Gastroesophageal sphincter (tissue), 4 donors: ENCODE measurements at regions not wholly inside any gene's neighbourhood (a gene's known extent, or its start where the extent isn't known, plus 50 kb on each side); places are given as distances from the start of the nearest gene placed in this dataset.

ENCODE experiments used
- ATAC-seq: fragments of 150-250 bp; one replicate; pipeline ENCODE4 v1.9.1; 2016; ENCODE audit warnings: mild to moderate bottlenecking, moderate library complexity
- H3K27ac ChIP-seq, 4 donors: fragments of 200-600 bp; sonication (generic) in 3 of 4; 1 replicate in 3 of 4; 2 replicates in 1 of 4; pipeline ENCODE4 v1.5.1; 2016 to 2019
- H3K27me3 ChIP-seq: fragments of 200-600 bp; sonication (generic); one replicate; pipeline ENCODE4 v1.5.1; 2019
- H3K36me3 ChIP-seq, 2 donors: fragments of 200-600 bp; sonication (generic); one replicate each; pipeline ENCODE4 v1.5.1; 2019; ENCODE audit warnings: control low read depth in 1 of 2
- H3K4me1 ChIP-seq, 3 donors: fragments of 200-600 bp; sonication (generic); 1 replicate in 2 of 3; 2 replicates in 1 of 3; pipeline ENCODE4 v1.5.1; 2016 to 2019; ENCODE audit warnings: control low read depth in 2 of 3
- H3K4me3 ChIP-seq, 2 donors: fragments of 200-600 bp; sonication (generic); one replicate each; pipeline ENCODE4 v1.5.1; 2019; ENCODE audit warnings: mild to moderate bottlenecking in 1 of 2, moderate library complexity in 1 of 2
- H3K9me3 ChIP-seq, 3 donors: fragments of 200-600 bp; sonication (generic); one replicate each; pipeline ENCODE4 v1.5.1; 2017 to 2019; ENCODE audit warnings: control low read depth in 2 of 3
- CTCF ChIP-seq, 4 experiments: fragments of 200-600 bp in 2 of 4; fragments of 450-650 bp in 2 of 4; sonication (generic) in 1 of 4; IDR thresholded peaks; one replicate each; pipeline ENCODE4 v1.5.1; 2017 to 2019; ENCODE audit warnings: antibody characterized with exemption in 4 of 4, mild to moderate bottlenecking in 2 of 4, moderate library complexity in 2 of 4
- EP300 ChIP-seq: sonication (generic); formaldehyde crosslinking; IDR thresholded peaks from one replicate; pipeline ENCODE4 v1.6.1; 2017; ENCODE audit warnings: antibody characterized with exemption, mild to moderate bottlenecking
- POLR2A ChIP-seq, 2 donors: fragments of 450-650 bp; IDR thresholded peaks; one replicate each; pipeline ENCODE4 v1.6.1; 2017; ENCODE audit warnings: antibody characterized with exemption in 2 of 2, mild to moderate bottlenecking in 2 of 2, moderate library complexity in 1 of 2
- POLR2AphosphoS5 ChIP-seq: sonication (generic); formaldehyde crosslinking; IDR thresholded peaks from one replicate; pipeline ENCODE4 v1.6.1; 2017; ENCODE audit warnings: antibody characterized with exemption
- WGBS, 2 donors: methylation state at CpG; one replicate each; pipeline ENCODE4 v1.1.5; 2018; ENCODE audit warnings: low coverage in 1 of 2; 5-methylcytosine and 5-hydroxymethylcytosine counted together

- Histone ChIP-seq H3K27me3 (no peaks in the 10 kb centered on the region), H3K36me3 (no peaks in the 10 kb centered on the region), H3K4me1 (no peaks in the 10 kb centered on the region), H3K27ac (no peak overlapping the region), H3K4me3 (no peak overlapping the region), H3K9me3 (no peaks in the 10 kb centered on the region)
- WGBS, 2 donors = 60 to 76% methylated on average over 3 of the region's 3 CpGs
- ATAC-seq = no peak
- TF ChIP-seq CTCF (IDR thresholded peaks at IDR 0.05) = no peak
- TF ChIP-seq POLR2A (IDR thresholded peaks at IDR 0.05) = no peak
- peak; percentile 20 for TF ChIP-seq POLR2AphosphoS5
- TF ChIP-seq EP300 = no peak
Observed at GRCh38 chr12:39230086-39230485, 212.8 kb downstream of the KIF21A start.

GRCh38 chr12:39227218-39227617 is 215.7 kb downstream of the KIF21A start:
- Histone ChIP-seq H3K4me1 (no peaks in the 10 kb centered on the region), H3K4me3 (no peak overlapping the region), H3K27me3 (no peaks in the 10 kb centered on the region), H3K36me3 (no peaks in the 10 kb centered on the region), H3K27ac (no peak overlapping the region), H3K9me3 (peaks cover 0 to 8% (median 0%) of the 10 kb centered on the region in 3 donors)
- ATAC-seq = no peak
- WGBS, 2 donors = 45 to 69% methylated on average over 2 of the region's 2 CpGs
- TF ChIP-seq POLR2A (IDR thresholded peaks at IDR 0.05) (no peak), EP300 (no peak), CTCF (IDR thresholded peaks at IDR 0.05) (no peak), POLR2AphosphoS5 (no peak)

GRCh38 chr12:39224971-39225370 is 217.9 kb downstream of the KIF21A start:
- H3K27me3 ChIP-seq = no peaks in the 10 kb centered on the region
- H3K9me3 ChIP-seq = peaks cover 0 to 8% (median 0%) of the 10 kb centered on the region in 3 donors
- H3K36me3 ChIP-seq = no peaks in the 10 kb centered on the region
- no peak overlapping the region for H3K4me3 ChIP-seq
- no peak for ATAC-seq
- no peaks in the 10 kb centered on the region for H3K4me1 ChIP-seq
- TF ChIP-seq CTCF (IDR thresholded peaks at IDR 0.05) (no peak), POLR2AphosphoS5 (no peak), POLR2A (IDR thresholded peaks at IDR 0.05) (no peak), EP300 (no peak)
- H3K27ac ChIP-seq = no peak overlapping the region

- TF ChIP-seq POLR2AphosphoS5 = no peak
- no peak for TF ChIP-seq EP300
- TF ChIP-seq POLR2A (IDR thresholded peaks at IDR 0.05) = no peak
- no peak for TF ChIP-seq CTCF (IDR thresholded peaks at IDR 0.05)
- WGBS, 2 donors = 56 to 58% methylated on average over 4 of the region's 4 CpGs
- H3K9me3 ChIP-seq = peaks cover 0 to 12% (median 0%) of the 10 kb centered on the region in 3 donors
- no peak for ATAC-seq
- no peak overlapping the region for H3K4me3 ChIP-seq
- no peaks in the 10 kb centered on the region for H3K27me3 ChIP-seq
- no peaks in the 10 kb centered on the region for H3K4me1 ChIP-seq
- no peaks in the 10 kb centered on the region for H3K36me3 ChIP-seq
- H3K27ac ChIP-seq = no peak overlapping the region
Observed at GRCh38 chr12:39205969-39206368, 237.0 kb downstream of the KIF21A start.

GRCh38 chr12:39199351-39199750 is 243.6 kb downstream of the KIF21A start:
- no peak for ATAC-seq
- WGBS, 2 donors = 14 to 60% methylated on average over 1 to 4 of the region's 4 CpGs
- no peaks in the 10 kb centered on the region for H3K27me3 ChIP-seq
- H3K4me3 ChIP-seq = no peak overlapping the region
- peaks cover 0 to 3% (median 0%) of the 10 kb centered on the region in 3 donors for H3K9me3 ChIP-seq
- no peak overlapping the region for H3K27ac ChIP-seq
- H3K36me3 ChIP-seq = no peaks in the 10 kb centered on the region
- TF ChIP-seq CTCF (IDR thresholded peaks at IDR 0.05) = no peak
- no peak for TF ChIP-seq POLR2A (IDR thresholded peaks at IDR 0.05)
- TF ChIP-seq POLR2AphosphoS5 = no peak
- no peak for TF ChIP-seq EP300
- no peaks in the 10 kb centered on the region for H3K4me1 ChIP-seq
